Endothelial cell of umbilical vein (primary cell): ENCODE measurements at regions not wholly inside any gene's neighbourhood (a gene's known extent, or its start where the extent isn't known, plus 50 kb on each side); places are given as distances from the start of the nearest gene placed in this dataset.

Experiments used
- BruUV-seq: library from RNA; stranded (reverse); fragments of 400-500 nt; replicated peaks from 2 replicates; lab custom pipeline; 2021; lab: Mats Ljungman, UMichigan
- CTCF ChIA-PET: fragments of 300-600, 350-600 bp; sonication (Branson Sonifier 250); formaldehyde crosslinking; loops from one replicate; lab custom pipeline; 2021; ENCODE audit warnings: antibody characterized with exemption, inconsistent platforms; lab: Charles Lee
- POLR2A ChIA-PET: fragments of 300-600, 350-600 bp; sonication (Branson Sonifier 250); formaldehyde crosslinking; loops from one replicate; lab custom pipeline; 2021; ENCODE audit warnings: antibody characterized with exemption, inconsistent platforms; lab: Charles Lee
- DNase-seq: peaks from one replicate; pipeline ENCODE4 v3.0.0-alpha.2; 2011; ENCODE audit warnings: low read depth, low spot score
- FAIRE-seq: peaks from 2 replicates; lab custom pipeline; 2011; peaks lifted over from hg19 to GRCh38; lab: Jason Lieb, UNC
- H2AFZ ChIP-seq: 2 replicates; pipeline ENCODE4 v1.6.0; 2012; ENCODE audit warnings: low read depth, low read length, control low read depth, inconsistent platforms
- H3K27ac ChIP-seq: 2 replicates; pipeline ENCODE4 v1.5.1; 2011; ENCODE audit warnings: low read depth, mild to moderate bottlenecking, control low read depth, low read length, moderate library complexity; ENCODE audit not compliant: insufficient read depth
- H3K27me3 ChIP-seq, 2 experiments: 2 replicates each; pipeline versions ENCODE4 v1.6.0 to v1.6.1; 2011; ENCODE audit warnings: low read length in 2 of 2, mixed read lengths in 1 of 2; ENCODE audit not compliant: control insufficient read depth in 2 of 2, insufficient read depth in 2 of 2
- H3K36me3 ChIP-seq, 2 experiments: 2 replicates in 1 of 2; 3 replicates in 1 of 2; pipeline ENCODE4 v1.5.1; 2011; ENCODE audit warnings: low read length in 2 of 2, mild to moderate bottlenecking in 1 of 2, moderate library complexity in 1 of 2; ENCODE audit not compliant: control insufficient read depth in 2 of 2, insufficient read depth in 2 of 2; ENCODE audit errors: extremely low read depth in 1 of 2
- H3K4me1 ChIP-seq: 3 replicates; pipeline ENCODE4 v1.5.1; 2011; ENCODE audit warnings: mild to moderate bottlenecking, low read length; ENCODE audit not compliant: control insufficient read depth, insufficient read depth; ENCODE audit errors: extremely low read depth
- H3K4me2 ChIP-seq: 2 replicates; pipeline ENCODE4 v1.6.1; 2011; ENCODE audit warnings: low read length, control low read depth, mixed read lengths; ENCODE audit not compliant: insufficient read depth
- H3K4me3 ChIP-seq, 3 experiments: fragments of 200-600 bp in 1 of 3; sonication (generic), shearing (Covaris generic) in 1 of 3; replicated peaks in 1 of 3; 2 replicates each; pipeline ENCODE4 v1.5.1; 2011 to 2016; ENCODE audit warnings: control low read depth in 3 of 3, low read length in 3 of 3, mild to moderate bottlenecking in 2 of 3, inconsistent platforms in 1 of 3, low read depth in 1 of 3, moderate library complexity in 1 of 3; ENCODE audit not compliant: insufficient read depth in 1 of 3
- H3K79me2 ChIP-seq: 2 replicates; pipeline ENCODE4 v1.6.0; 2012; ENCODE audit warnings: low read length, inconsistent platforms; ENCODE audit not compliant: control insufficient read depth, insufficient read depth
- H3K9ac ChIP-seq: replicated peaks from 2 replicates; pipeline ENCODE3; 2011; ENCODE audit warnings: low read length, control low read depth; ENCODE audit not compliant: insufficient read depth; ENCODE audit errors: extremely low read depth
- H3K9me1 ChIP-seq: replicated peaks from 3 replicates; pipeline ENCODE4 v1.6.0; 2011; ENCODE audit warnings: mild to moderate bottlenecking, low read length; ENCODE audit not compliant: control insufficient read depth, insufficient read depth; ENCODE audit errors: extremely low read depth
- H3K9me3 ChIP-seq: replicated peaks from 2 replicates; pipeline ENCODE4 v1.5.1; 2012; ENCODE audit warnings: low read length, inconsistent platforms; ENCODE audit not compliant: control insufficient read depth, insufficient read depth
- H4K20me1 ChIP-seq: replicated peaks from 2 replicates; pipeline ENCODE3; 2011; ENCODE audit warnings: mild to moderate bottlenecking, low read length; ENCODE audit not compliant: control insufficient read depth, insufficient read depth; ENCODE audit errors: extremely low read depth
- EZH2 ChIP-seq: IDR thresholded peaks from 2 replicates; pipeline ENCODE4 v1.6.1; 2012; ENCODE audit warnings: borderline replicate concordance, low read depth, mild to moderate bottlenecking, moderate library complexity, low read length, inconsistent platforms; ENCODE audit not compliant: severe bottlenecking
- FOS ChIP-seq: IDR thresholded peaks from 2 replicates; pipeline ENCODE4 v1.6.1; 2011; ENCODE audit warnings: mild to moderate bottlenecking, low read length, moderate library complexity, borderline replicate concordance; ENCODE audit not compliant: insufficient read depth
- GATA2 ChIP-seq: IDR thresholded peaks from 2 replicates; pipeline ENCODE4 v1.7.0; 2011; ENCODE audit warnings: low read depth, mild to moderate bottlenecking, moderate library complexity, mixed read lengths, low read length; ENCODE audit not compliant: insufficient read length, insufficient read depth
- JUN ChIP-seq: IDR thresholded peaks from 2 replicates; pipeline ENCODE4 v1.6.1; 2011; ENCODE audit warnings: borderline replicate concordance, low read depth; ENCODE audit not compliant: insufficient read length, insufficient read depth
- MYC ChIP-seq: IDR thresholded peaks from one replicate; pipeline ENCODE4 v1.6.1; 2011; ENCODE audit warnings: mild to moderate bottlenecking, low read depth, low read length
- POLR2A ChIP-seq: IDR thresholded peaks from 2 replicates; pipeline ENCODE4 v1.6.1; 2012; ENCODE audit warnings: low read depth, mild to moderate bottlenecking, control low read depth, low read length
- POLR2AphosphoS5 ChIP-seq: IDR thresholded peaks from 2 replicates; pipeline ENCODE4 v1.6.1; 2012; ENCODE audit warnings: low read depth, mild to moderate bottlenecking, control low read depth, low read length, moderate library complexity; ENCODE audit not compliant: insufficient read depth
- dilution Hi-C: fragments of 300-500 bp; cut with MboI; formaldehyde crosslinking; loops from one replicate; pipeline ENCODE4 v1.15.0; 2019; ENCODE audit warnings: low sequenced_read_pairs; ENCODE audit not compliant: extremely low pct_ligation_motif_present
- intact Hi-C: fragments of 100-400 bp; cut with micrococcal nuclease; formaldehyde crosslinking; loops from one replicate; pipeline ENCODE4 v1.10.0; 2022
- TF ChIP-seq, protein P1 (sequence below), 2 donors: IDR thresholded peaks; 1 replicate in 1 of 2; 2 replicates in 1 of 2; pipeline ENCODE4 v1.5.1; 2011; ENCODE audit warnings: low read length in 2 of 2, mild to moderate bottlenecking in 2 of 2, moderate library complexity in 2 of 2, control low read depth in 1 of 2, inconsistent platforms in 1 of 2, low read depth in 1 of 2; ENCODE audit not compliant: insufficient read depth in 1 of 2; ENCODE audit errors: extremely low read depth in 1 of 2
- TF ChIP-seq, protein P2 (sequence below): IDR thresholded peaks from 2 replicates; pipeline ENCODE4 v1.6.1; 2011; ENCODE audit not compliant: insufficient read depth, insufficient read length

GRCh38 chr3:160108362-160108761, 116.9 kb upstream of the C3orf80 start:
- DNase-seq (no peak), FAIRE-seq (no peak)
- H3K4me1 ChIP-seq: no peaks in the 10 kb centered on the region
- ChIA-PET CTCF (no interaction called here), POLR2A (no interaction called here)
- H3K27me3 ChIP-seq: peaks cover 0 to 7% of the 10 kb centered on the region in 2 experiments
- H3K27ac ChIP-seq: no peak overlapping the region
- no peaks in the 10 kb centered on the region for H3K9me3 ChIP-seq
- H3K4me2 ChIP-seq: no peak overlapping the region
- H3K4me3 ChIP-seq: no peak overlapping the region
- H2AFZ ChIP-seq: no peak overlapping the region
- dilution Hi-C loops (no loop called here), intact Hi-C loops (no loop called here)
- no peaks in the 10 kb centered on the region for H3K79me2 ChIP-seq
- H3K9ac ChIP-seq: no peak overlapping the region
- BruUV-seq: no TSS peak
- no peaks in the 10 kb centered on the region for H4K20me1 ChIP-seq
- TF ChIP-seq JUN (no peak), POLR2A (no peak), EZH2 (no peak)
- TF ChIP-seq, protein P1, sequence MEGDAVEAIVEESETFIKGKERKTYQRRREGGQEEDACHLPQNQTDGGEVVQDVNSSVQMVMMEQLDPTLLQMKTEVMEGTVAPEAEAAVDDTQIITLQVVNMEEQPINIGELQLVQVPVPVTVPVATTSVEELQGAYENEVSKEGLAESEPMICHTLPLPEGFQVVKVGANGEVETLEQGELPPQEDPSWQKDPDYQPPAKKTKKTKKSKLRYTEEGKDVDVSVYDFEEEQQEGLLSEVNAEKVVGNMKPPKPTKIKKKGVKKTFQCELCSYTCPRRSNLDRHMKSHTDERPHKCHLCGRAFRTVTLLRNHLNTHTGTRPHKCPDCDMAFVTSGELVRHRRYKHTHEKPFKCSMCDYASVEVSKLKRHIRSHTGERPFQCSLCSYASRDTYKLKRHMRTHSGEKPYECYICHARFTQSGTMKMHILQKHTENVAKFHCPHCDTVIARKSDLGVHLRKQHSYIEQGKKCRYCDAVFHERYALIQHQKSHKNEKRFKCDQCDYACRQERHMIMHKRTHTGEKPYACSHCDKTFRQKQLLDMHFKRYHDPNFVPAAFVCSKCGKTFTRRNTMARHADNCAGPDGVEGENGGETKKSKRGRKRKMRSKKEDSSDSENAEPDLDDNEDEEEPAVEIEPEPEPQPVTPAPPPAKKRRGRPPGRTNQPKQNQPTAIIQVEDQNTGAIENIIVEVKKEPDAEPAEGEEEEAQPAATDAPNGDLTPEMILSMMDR (IDR thresholded peaks at IDR 0.05; ENCODE audit: extremely low read depth in 1 of 2, insufficient read depth in 1 of 2, low read depth in 1 of 2, low read length in 2 of 2): no peak
- H3K9me1 ChIP-seq: no peaks in the 10 kb centered on the region
- H3K36me3 ChIP-seq: no peaks in the 10 kb centered on the region

- Histone ChIP-seq H3K9me3 (no peaks in the 10 kb centered on the region), H3K4me2 (no peak overlapping the region), H3K27ac (no peak overlapping the region), H3K79me2 (no peaks in the 10 kb centered on the region), H3K4me1 (no peaks in the 10 kb centered on the region), H4K20me1 (no peaks in the 10 kb centered on the region), H3K9me1 (no peaks in the 10 kb centered on the region), H2AFZ (no peak overlapping the region), H3K36me3 (no peaks in the 10 kb centered on the region), H3K27me3 (peaks cover 7 to 8% of the 10 kb centered on the region in 2 experiments), H3K4me3 (no peak overlapping the region), H3K9ac (no peak overlapping the region)
- FAIRE-seq: no peak
- intact Hi-C loops (no loop called here), dilution Hi-C loops (no loop called here)
- no peak for DNase-seq
- no TSS peak for BruUV-seq
- CTCF ChIA-PET: interaction anchor here (1.0 to 1.7 kb wide), 3 partner anchors 13 to 80 kb away, joined by 3 to 5 read pairs (median 4); no protein-coding TSS in a partner anchor
- POLR2A ChIA-PET: no interaction called here
- TF ChIP-seq EZH2 (no peak), POLR2A (no peak), POLR2AphosphoS5 (no peak), FOS (no peak), GATA2 (no peak), JUN (no peak), MYC (no peak)
- TF ChIP-seq, protein P2, sequence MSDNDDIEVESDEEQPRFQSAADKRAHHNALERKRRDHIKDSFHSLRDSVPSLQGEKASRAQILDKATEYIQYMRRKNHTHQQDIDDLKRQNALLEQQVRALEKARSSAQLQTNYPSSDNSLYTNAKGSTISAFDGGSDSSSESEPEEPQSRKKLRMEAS: no peak
- TF ChIP-seq, protein P1 (IDR thresholded peaks at IDR 0.05; ENCODE audit: extremely low read depth in 1 of 2, insufficient read depth in 1 of 2, low read depth in 1 of 2, low read length in 2 of 2): no peak
These were observed 112.7 kb upstream of the C3orf80 start for GRCh38 chr3:160112481-160112880.
